Lower leg skin (tissue), 3 donors: ENCODE measurements at regions not wholly inside any gene's neighbourhood (a gene's known extent, or its start where the extent isn't known, plus 50 kb on each side); places are given as distances from the start of the nearest gene placed in this dataset.
"Not testable (repeated sequence)": the region's sequence is repeated elsewhere in the genome, so short reads cannot be mapped to it uniquely, and the experiment has no call there.

ENCODE experiments used
- CTCF ChIP-seq, 3 donors: fragments of 450-650 bp; IDR thresholded peaks; one replicate each; pipeline ENCODE4 v1.5.1; 2016; ENCODE audit warnings: antibody characterized with exemption in 3 of 3, mild to moderate bottlenecking in 3 of 3, moderate library complexity in 2 of 3
- POLR2A ChIP-seq, 2 donors: fragments of 450-650 bp; IDR thresholded peaks; one replicate each; pipeline ENCODE4 v1.6.1; 2016 to 2017; ENCODE audit warnings: antibody characterized with exemption in 2 of 2, mild to moderate bottlenecking in 1 of 2, moderate library complexity in 1 of 2

- TF ChIP-seq CTCF, POLR2A (IDR thresholded peaks at IDR 0.05): not testable (repeated sequence)
These were observed 185.0 kb upstream of the GPC6 start for GRCh38 chr13:93041566-93041965.
